D721Med (cell line): ENCODE measurements at regions not wholly inside any gene's neighbourhood (a gene's known extent, or its start where the extent isn't known, plus 50 kb on each side); places are given as distances from the start of the nearest gene placed in this dataset.

Experiments used
- DNase-seq: peaks from one replicate; pipeline ENCODE4 v3.0.0; 2011; ENCODE audit warnings: low spot score; ENCODE audit not compliant: insufficient read length
- FAIRE-seq: peaks from 2 replicates; lab custom pipeline; 2011; peaks lifted over from hg19 to GRCh38; lab: Jason Lieb, UNC
- TF ChIP-seq, protein P1 (sequence below): IDR thresholded peaks from 2 replicates; pipeline ENCODE4 v1.5.1; 2012; ENCODE audit warnings: mild to moderate bottlenecking, control low read depth; ENCODE audit not compliant: insufficient read depth; ENCODE audit errors: missing control alignments

DNA sequence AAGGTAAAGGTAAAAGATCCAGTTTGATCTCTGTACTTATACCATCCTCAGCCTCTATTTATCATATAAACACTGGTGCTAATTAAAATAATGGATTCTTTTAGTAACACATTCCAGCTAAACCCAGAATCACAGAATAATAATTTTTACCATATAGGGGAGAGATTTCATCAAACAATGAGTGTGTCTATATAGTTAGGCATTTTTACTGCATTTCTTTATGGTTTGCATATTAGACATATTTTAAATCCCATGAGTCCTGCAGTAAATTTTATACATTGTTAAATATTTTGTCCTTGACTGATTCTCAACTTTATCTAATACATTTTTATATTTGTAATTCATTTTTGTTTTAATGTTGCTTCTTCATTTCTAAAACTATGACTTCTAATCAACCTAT, 323.7 kb upstream of the AGTR1 start:
- DNase-seq (no peak), FAIRE-seq (no peak)
- TF ChIP-seq, protein P1, sequence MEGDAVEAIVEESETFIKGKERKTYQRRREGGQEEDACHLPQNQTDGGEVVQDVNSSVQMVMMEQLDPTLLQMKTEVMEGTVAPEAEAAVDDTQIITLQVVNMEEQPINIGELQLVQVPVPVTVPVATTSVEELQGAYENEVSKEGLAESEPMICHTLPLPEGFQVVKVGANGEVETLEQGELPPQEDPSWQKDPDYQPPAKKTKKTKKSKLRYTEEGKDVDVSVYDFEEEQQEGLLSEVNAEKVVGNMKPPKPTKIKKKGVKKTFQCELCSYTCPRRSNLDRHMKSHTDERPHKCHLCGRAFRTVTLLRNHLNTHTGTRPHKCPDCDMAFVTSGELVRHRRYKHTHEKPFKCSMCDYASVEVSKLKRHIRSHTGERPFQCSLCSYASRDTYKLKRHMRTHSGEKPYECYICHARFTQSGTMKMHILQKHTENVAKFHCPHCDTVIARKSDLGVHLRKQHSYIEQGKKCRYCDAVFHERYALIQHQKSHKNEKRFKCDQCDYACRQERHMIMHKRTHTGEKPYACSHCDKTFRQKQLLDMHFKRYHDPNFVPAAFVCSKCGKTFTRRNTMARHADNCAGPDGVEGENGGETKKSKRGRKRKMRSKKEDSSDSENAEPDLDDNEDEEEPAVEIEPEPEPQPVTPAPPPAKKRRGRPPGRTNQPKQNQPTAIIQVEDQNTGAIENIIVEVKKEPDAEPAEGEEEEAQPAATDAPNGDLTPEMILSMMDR: no peak

DNA sequence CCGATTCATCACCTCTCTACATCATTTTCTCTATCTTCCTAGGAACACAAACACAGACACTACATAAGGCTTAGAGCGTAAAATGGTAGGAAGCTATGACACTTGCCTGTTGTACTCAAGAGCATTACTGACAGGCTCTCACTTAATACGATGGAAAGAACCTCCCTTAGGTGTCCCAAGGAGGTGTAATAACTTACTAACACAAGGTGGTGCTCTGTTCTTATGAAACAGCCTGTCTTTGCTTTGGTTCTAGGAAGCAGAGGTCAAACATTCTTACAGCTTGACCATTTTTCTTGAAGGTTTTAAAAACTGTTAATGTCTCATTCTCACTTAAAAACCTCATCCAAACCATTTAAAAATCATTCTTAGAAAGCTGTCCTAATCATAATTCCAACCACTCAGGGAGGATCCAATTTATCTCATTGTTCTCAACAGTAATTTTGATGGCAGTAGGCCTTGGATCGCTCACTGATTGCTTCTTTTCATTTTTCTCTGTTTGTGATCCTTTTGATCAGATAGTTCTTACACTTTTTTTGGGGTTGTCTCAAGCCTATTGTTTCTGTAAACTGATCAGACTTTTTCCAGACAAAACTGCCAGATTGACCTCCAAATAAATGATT, 317.8 kb upstream of the AGTR1 start:
- TF ChIP-seq, protein P1: peak; percentile 71
- DNase-seq: no peak

DNA sequence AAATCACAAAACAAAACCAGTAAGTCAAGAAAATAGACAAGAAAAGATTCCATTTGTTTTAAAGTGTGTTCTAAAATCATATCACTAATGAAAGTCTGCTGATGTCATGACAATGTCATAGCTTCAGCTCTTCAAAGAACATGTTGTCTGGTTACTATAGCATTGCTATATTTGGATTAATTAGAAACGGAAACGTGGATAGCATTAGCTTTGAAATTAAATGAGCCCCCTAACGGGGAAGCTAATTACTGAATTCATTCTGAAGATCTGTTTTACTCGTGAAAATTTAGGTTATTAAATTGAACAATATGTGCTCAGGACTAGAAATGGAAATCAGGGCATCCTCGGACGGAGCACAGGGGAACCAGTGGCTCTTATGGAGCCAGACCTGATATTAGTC, 316.7 kb upstream of the AGTR1 start:
- FAIRE-seq (no peak), DNase-seq (no peak)
- TF ChIP-seq, protein P1: no peak

More for the DNA sequence above, 317.8 kb upstream of the AGTR1 start:
- no peak for FAIRE-seq

DNA sequence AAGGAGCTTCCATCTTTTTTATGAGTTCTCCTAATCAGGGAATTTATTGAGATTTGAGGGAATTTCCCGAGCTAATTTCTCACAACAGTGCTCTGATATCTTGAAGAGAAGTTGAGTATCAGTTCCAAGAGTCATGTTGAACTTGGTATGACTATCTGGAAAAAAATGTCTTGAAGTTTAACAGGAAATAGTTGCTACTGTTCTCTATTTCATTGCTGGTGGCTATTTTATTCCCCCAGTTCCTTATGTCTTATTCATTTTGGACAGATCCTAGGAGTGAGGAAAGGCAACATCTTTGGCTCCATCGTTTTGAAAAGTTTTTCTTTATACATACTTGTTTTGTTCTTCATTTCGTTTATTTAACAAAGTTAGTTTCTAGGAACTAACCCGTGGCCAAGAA, 307.8 kb upstream of the AGTR1 start:
- TF ChIP-seq, protein P1: no peak
- DNase-seq (no peak), FAIRE-seq (no peak)

DNA sequence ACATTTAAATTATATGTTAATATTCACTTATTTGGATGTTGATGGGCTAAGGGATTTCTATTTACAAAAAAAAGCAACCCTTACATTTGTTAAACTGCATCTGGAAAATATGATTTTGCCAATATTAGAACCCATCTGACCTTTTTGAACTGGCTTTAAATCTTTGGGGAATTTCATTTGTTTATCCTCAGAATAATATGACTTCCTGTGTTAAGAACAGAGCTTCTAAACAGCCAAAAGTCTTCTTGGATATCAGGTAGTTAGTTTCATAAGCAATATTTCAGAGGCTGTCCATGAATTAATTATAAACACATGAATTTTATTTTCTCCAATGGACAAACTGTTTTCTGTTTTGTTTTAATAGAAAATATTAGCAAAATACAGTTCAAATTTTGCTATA, 301.9 kb upstream of the AGTR1 start:
- TF ChIP-seq, protein P1: no peak
- FAIRE-seq (no peak), DNase-seq (no peak)

DNA sequence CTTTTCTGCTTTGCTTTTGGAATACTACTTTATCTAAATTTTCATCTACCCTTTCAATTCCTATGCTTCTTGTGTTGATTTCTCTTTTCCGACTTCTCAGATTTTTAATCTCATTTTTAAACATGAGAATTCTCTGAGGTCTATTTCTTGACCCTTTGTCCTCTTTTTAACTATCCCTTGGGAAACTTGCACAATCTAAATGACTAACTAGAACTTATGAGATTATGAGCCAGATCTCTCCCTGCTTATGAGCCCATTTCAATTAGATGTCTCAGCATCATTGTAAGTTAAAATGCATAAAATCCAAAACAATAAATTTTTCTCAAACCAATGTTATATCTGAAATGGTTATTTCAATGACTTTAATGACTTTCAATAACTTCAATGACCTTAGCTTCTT, 296.9 kb upstream of the AGTR1 start:
- no peak for FAIRE-seq
- DNase-seq: no peak
- TF ChIP-seq, protein P1: no peak

DNA sequence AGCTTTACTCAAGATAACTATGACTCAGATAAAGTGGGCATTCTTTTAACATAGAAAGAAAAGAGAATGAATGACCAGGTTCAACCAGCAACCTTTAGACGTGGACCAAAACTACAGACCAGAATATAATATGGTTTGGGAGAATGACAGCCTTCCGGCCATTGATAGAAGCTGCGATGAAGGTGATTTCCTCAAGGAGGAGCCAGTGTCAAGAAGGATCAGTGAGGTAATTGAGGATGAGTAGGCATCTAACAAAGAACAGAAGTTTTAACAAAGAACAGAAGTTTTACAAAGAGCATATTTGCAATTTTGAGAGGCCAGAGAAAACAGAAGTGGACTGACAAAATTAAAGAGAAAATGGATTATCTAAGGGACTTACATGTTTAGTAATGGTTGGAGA, 289.0 kb upstream of the AGTR1 start:
- no peak for FAIRE-seq
- TF ChIP-seq, protein P1: no peak
- no peak for DNase-seq
